SH-SY5Y (cell line): ENCODE measurements at regions not wholly inside any gene's neighbourhood (a gene's known extent, or its start where the extent isn't known, plus 50 kb on each side); places are given as distances from the start of the nearest gene placed in this dataset.

ENCODE experiments used
- GATA2 ChIP-seq: IDR thresholded peaks from 2 replicates; pipeline ENCODE4 v1.6.1; 2011; ENCODE audit warnings: mild to moderate bottlenecking, low read depth, low read length
- GATA3 ChIP-seq: IDR thresholded peaks from 2 replicates; pipeline ENCODE4 v1.6.1; 2011; ENCODE audit warnings: low read depth, mild to moderate bottlenecking, low read length, moderate library complexity

DNA sequence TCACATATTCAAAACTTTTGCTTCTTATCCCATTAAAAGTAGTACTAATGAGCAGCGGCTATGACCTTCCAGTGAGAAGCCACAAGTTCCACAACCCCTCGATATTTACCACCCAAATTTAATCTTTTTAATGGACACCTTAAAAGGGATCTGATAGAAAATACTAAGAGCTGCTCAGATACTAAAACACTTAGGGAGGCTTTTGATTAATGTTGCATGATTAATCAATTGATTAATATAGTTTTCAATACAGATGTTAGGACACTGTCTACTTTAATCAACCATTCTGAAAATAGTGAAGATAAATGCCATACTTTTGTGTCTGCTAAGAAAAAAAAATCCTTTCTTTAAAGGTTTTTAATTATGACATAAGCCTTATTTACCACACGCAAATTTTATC lies 1312.8 kb upstream of the ACVR2A start:
- TF ChIP-seq GATA3 (no peak), GATA2 (no peak)
